ENCODE measurements at regions not wholly inside any gene's neighbourhood (a gene's known extent, or its start where the extent isn't known, plus 50 kb on each side); places are given as distances from the start of the nearest gene placed in this dataset.

DNA sequence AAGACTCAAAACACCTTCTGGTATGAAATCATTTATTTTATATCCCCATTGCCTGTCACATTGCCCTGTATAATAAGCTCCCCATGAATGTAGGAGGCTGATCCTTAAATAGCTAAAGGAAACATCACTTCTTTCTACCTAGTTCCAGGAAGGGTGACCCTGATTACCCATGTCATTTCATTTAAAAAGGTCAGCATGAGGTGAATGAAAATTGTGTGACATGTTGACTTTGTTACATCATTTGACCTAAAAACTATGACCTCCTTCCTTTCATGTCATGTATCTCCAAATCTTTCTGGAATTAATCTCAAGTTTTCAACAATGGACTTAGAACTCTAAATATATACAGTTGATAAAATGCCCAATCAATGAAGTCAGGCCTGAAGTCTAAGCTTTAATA is 161.5 kb downstream of the AHR start (continued):
- TF ChIP-seq CTCF (IDR thresholded peaks at IDR 0.05) (no peak), RFX5 (IDR thresholded peaks at IDR 0.05; ENCODE audit: low read length) (no peak)

DNA sequence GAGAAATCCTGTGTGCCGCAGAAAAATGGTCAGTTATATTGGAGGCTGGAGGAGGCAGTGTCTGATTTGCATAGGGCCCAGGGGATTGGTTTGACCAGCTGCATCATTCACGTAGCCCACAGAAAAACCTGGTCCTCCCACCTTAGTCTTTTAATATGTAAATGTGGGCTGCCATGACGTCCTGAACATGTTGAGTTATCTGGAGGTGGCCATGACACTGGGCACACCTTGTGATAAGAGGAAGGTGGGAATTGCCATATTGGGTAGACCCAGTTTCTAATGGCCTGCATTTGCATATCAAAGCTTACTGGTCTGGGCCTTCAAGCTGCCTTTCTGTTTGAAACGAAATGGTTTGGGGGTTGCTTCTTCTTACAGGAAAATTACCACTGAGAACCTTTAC is 162.2 kb downstream of the AHR start:
- H3K4me1 ChIP-seq (ENCODE audit: control insufficient read depth in 1 of 2, insufficient read depth in 2 of 2, low read depth in 1 of 2, low read length in 1 of 2) = no peaks in the 10 kb centered on the region
- CTCF ChIA-PET = no interaction called here
- TF ChIP-seq CTCF (IDR thresholded peaks at IDR 0.05) = no peak
- TF ChIP-seq, protein P1, sequence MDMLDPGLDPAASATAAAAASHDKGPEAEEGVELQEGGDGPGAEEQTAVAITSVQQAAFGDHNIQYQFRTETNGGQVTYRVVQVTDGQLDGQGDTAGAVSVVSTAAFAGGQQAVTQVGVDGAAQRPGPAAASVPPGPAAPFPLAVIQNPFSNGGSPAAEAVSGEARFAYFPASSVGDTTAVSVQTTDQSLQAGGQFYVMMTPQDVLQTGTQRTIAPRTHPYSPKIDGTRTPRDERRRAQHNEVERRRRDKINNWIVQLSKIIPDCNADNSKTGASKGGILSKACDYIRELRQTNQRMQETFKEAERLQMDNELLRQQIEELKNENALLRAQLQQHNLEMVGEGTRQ (IDR thresholded peaks at IDR 0.05; ENCODE audit: borderline replicate concordance, low read depth, low read length) = no peak
- no peak for TF ChIP-seq RXRA (IDR thresholded peaks at IDR 0.05; ENCODE audit: borderline replicate concordance, low read depth)
- no peak for TF ChIP-seq RAD21 (IDR thresholded peaks at IDR 0.05; ENCODE audit: low read length)
- TF ChIP-seq, protein P2, sequence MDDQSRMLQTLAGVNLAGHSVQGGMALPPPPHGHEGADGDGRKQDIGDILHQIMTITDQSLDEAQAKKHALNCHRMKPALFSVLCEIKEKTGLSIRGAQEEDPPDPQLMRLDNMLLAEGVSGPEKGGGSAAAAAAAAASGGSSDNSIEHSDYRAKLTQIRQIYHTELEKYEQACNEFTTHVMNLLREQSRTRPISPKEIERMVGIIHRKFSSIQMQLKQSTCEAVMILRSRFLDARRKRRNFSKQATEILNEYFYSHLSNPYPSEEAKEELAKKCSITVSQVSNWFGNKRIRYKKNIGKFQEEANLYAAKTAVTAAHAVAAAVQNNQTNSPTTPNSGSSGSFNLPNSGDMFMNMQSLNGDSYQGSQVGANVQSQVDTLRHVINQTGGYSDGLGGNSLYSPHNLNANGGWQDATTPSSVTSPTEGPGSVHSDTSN (IDR thresholded peaks at IDR 0.05) = no peak
- TF ChIP-seq, protein P3, sequence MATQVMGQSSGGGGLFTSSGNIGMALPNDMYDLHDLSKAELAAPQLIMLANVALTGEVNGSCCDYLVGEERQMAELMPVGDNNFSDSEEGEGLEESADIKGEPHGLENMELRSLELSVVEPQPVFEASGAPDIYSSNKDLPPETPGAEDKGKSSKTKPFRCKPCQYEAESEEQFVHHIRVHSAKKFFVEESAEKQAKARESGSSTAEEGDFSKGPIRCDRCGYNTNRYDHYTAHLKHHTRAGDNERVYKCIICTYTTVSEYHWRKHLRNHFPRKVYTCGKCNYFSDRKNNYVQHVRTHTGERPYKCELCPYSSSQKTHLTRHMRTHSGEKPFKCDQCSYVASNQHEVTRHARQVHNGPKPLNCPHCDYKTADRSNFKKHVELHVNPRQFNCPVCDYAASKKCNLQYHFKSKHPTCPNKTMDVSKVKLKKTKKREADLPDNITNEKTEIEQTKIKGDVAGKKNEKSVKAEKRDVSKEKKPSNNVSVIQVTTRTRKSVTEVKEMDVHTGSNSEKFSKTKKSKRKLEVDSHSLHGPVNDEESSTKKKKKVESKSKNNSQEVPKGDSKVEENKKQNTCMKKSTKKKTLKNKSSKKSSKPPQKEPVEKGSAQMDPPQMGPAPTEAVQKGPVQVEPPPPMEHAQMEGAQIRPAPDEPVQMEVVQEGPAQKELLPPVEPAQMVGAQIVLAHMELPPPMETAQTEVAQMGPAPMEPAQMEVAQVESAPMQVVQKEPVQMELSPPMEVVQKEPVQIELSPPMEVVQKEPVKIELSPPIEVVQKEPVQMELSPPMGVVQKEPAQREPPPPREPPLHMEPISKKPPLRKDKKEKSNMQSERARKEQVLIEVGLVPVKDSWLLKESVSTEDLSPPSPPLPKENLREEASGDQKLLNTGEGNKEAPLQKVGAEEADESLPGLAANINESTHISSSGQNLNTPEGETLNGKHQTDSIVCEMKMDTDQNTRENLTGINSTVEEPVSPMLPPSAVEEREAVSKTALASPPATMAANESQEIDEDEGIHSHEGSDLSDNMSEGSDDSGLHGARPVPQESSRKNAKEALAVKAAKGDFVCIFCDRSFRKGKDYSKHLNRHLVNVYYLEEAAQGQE (IDR thresholded peaks at IDR 0.05; ENCODE audit: low read depth, low read length) = no peak
- no peak for TF ChIP-seq RCOR1 (IDR thresholded peaks at IDR 0.05; ENCODE audit: low read length)
- TF ChIP-seq EP300 (IDR thresholded peaks at IDR 0.05; ENCODE audit: borderline replicate concordance in 1 of 2, low read depth in 1 of 2, low read length in 1 of 2) = no peak
- TF ChIP-seq USF1 (IDR thresholded peaks at IDR 0.05; ENCODE audit: borderline replicate concordance, low read depth) = no peak
- TF ChIP-seq RFX5 (IDR thresholded peaks at IDR 0.05; ENCODE audit: low read length) = no peak
- no peak for TF ChIP-seq SIN3A (IDR thresholded peaks at IDR 0.05; ENCODE audit: borderline replicate concordance, low read depth, low read length)
- TF ChIP-seq TAF1 (IDR thresholded peaks at IDR 0.05; ENCODE audit: borderline replicate concordance, low read depth, low read length) = no peak
- TF ChIP-seq FOXM1 (IDR thresholded peaks at IDR 0.05; ENCODE audit: low read depth) = no peak
- TF ChIP-seq TCF12 (IDR thresholded peaks at IDR 0.05) = no peak
- no peak for TF ChIP-seq MXI1 (IDR thresholded peaks at IDR 0.05; ENCODE audit: low read depth, low read length)
- no peak for TF ChIP-seq FOXJ3 (CRISPR knock-in tag; IDR thresholded peaks at IDR 0.05)
- TF ChIP-seq GABPA (IDR thresholded peaks at IDR 0.05; ENCODE audit: low read depth) = no peak
- no peak for TF ChIP-seq MAX (IDR thresholded peaks at IDR 0.05; ENCODE audit: low read depth)
- TF ChIP-seq FOSL2 (IDR thresholded peaks at IDR 0.05; ENCODE audit: borderline replicate concordance, low read depth) = no peak
- H3F3A ChIP-seq (replicated peaks; ENCODE audit: insufficient read depth) = no peaks in the 10 kb centered on the region
- no peak overlapping the region for H3K9ac ChIP-seq
- no peak overlapping the region for H3K27ac ChIP-seq (ENCODE audit: low read depth in 2 of 2, low read length in 1 of 2)
- H3K4me2 ChIP-seq = no peak overlapping the region
- H3K36me3 ChIP-seq (replicated peaks in 1 of 2; ENCODE audit: control insufficient read depth in 1 of 2, insufficient read depth in 2 of 2, low read length in 1 of 2) = no peaks in the 10 kb centered on the region
- H2AFZ ChIP-seq (ENCODE audit: low read depth) = no peak overlapping the region
- POLR2A ChIA-PET = no interaction called here
- no peak overlapping the region for H3K4me3 ChIP-seq (ENCODE audit: low read depth in 2 of 2, low read length in 1 of 2)
- no peaks in the 10 kb centered on the region for H3K9me2 ChIP-seq
- H4K20me1 ChIP-seq (ENCODE audit: insufficient read depth) = no peaks in the 10 kb centered on the region
- no peaks in the 10 kb centered on the region for H3K9me3 ChIP-seq
- no peak for DNase-seq
- WGBS (ENCODE audit: low lambda C conversion rate) = 6% methylated on average over 4 of the region's 4 CpGs
- no peaks in the 10 kb centered on the region for H3K27me3 ChIP-seq (ENCODE audit: insufficient read depth)
- H3K79me2 ChIP-seq (ENCODE audit: insufficient read depth) = no peaks in the 10 kb centered on the region

All from SK-N-SH (cell line).